ENCODE measurements at regions not wholly inside any gene's neighbourhood (a gene's known extent, or its start where the extent isn't known, plus 50 kb on each side); places are given as distances from the start of the nearest gene placed in this dataset.
A peak's percentile ranks its signal among the peaks of the same experiment; 100 is the strongest.

- ATAC-seq (no peak), FAIRE-seq (no peak)
- TF ChIP-seq GATA3 (IDR thresholded peaks at IDR 0.05; ENCODE audit: borderline replicate concordance): no peak
- TF ChIP-seq MAFK (IDR thresholded peaks at IDR 0.05; ENCODE audit: partially characterized antibody): peak; percentile 68
Observed at GRCh38 chr4:31379364-31379763, 659.2 kb downstream of the PCDH7 start.

GRCh38 chr4:31383767-31384166, 663.6 kb downstream of the PCDH7 start:
- ATAC-seq (no peak), FAIRE-seq (no peak), DNase-seq (ENCODE audit: low read depth in 1 of 2, low spot score in 1 of 2) (no peak)
- Histone ChIP-seq H3K4me1 (no peaks in the 10 kb centered on the region), H3K4me2 (no peak overlapping the region), H3K4me3 (no peak overlapping the region), H3K27ac (no peak overlapping the region), H3K9me3 (no peaks in the 10 kb centered on the region)
- CTCF ChIA-PET: no interaction called here
- POLR2A ChIA-PET: no interaction called here
- WGBS (ENCODE audit: missing lambda C conversion rate): 12% methylated on average over 2 of the region's 2 CpGs
- TF ChIP-seq JUN (IDR thresholded peaks at IDR 0.05): no peak

More at GRCh38 chr4:31379364-31379763, 659.2 kb downstream of the PCDH7 start:
- Histone ChIP-seq H3K4me3 (no peak overlapping the region), H3K4me2 (no peak overlapping the region), H3K9me3 (no peaks in the 10 kb centered on the region), H3K4me1 (no peaks in the 10 kb centered on the region), H3K27ac (no peak overlapping the region)
- no peak for DNase-seq (ENCODE audit: low read depth in 1 of 2, low spot score in 1 of 2)
- ChIA-PET CTCF (no interaction called here), POLR2A (no interaction called here)
- 9% methylated on average over 2 of the region's 2 CpGs for WGBS (ENCODE audit: missing lambda C conversion rate)

GRCh38 chr4:31390849-31391248, 670.7 kb downstream of the PCDH7 start:
- FAIRE-seq: no peak
- H3K4me3 ChIP-seq: no peak overlapping the region
- no peak overlapping the region for H3K4me2 ChIP-seq
- no peaks in the 10 kb centered on the region for H3K4me1 ChIP-seq
- no peak for ATAC-seq
- ChIA-PET CTCF (interaction anchor here (1.0 to 1.6 kb wide), 2 partner anchors 11 to 20 kb away, joined by 3 to 4 read pairs; no protein-coding TSS in a partner anchor), POLR2A (no interaction called here)
- no peak overlapping the region for H3K27ac ChIP-seq
- no peaks in the 10 kb centered on the region for H3K9me3 ChIP-seq
- no peak for DNase-seq (ENCODE audit: low read depth in 1 of 2, low spot score in 1 of 2)
- TF ChIP-seq CHD2 (IDR thresholded peaks at IDR 0.05; ENCODE audit: low read length, partially characterized antibody): no peak
- no peak for TF ChIP-seq ZSCAN20 (CRISPR knock-in tag; IDR thresholded peaks at IDR 0.05)
- TF ChIP-seq NFE2L2 (conservative IDR thresholded peaks at IDR 0.05; ENCODE audit: low read length): no peak
- TF ChIP-seq NR3C1 (IDR thresholded peaks at IDR 0.05): no peak
- no peak for TF ChIP-seq ZNF302 (CRISPR knock-in tag; IDR thresholded peaks at IDR 0.05)
- no peak for TF ChIP-seq USF2 (IDR thresholded peaks at IDR 0.05)
- TF ChIP-seq CTCF (IDR thresholded peaks at IDR 0.05): no peak
- TF ChIP-seq HOXB5 (CRISPR knock-in tag; IDR thresholded peaks at IDR 0.05): no peak
- no peak for TF ChIP-seq EHF (CRISPR knock-in tag; IDR thresholded peaks at IDR 0.05)

- ATAC-seq (no peak), FAIRE-seq (no peak), DNase-seq (ENCODE audit: low read depth in 1 of 2, low spot score in 1 of 2) (no peak)
- H3K4me3 ChIP-seq: no peak overlapping the region
- H3K27ac ChIP-seq: no peak overlapping the region
- ChIA-PET CTCF (no interaction called here), POLR2A (no interaction called here)
- H3K9me3 ChIP-seq: no peaks in the 10 kb centered on the region
- no peak for TF ChIP-seq ESRRA (IDR thresholded peaks at IDR 0.05; ENCODE audit: borderline replicate concordance, low read length)
- TF ChIP-seq ATOH8 (CRISPR knock-in tag; IDR thresholded peaks at IDR 0.05; ENCODE audit: low read depth): no peak
- TF ChIP-seq HOXB13 (CRISPR knock-in tag; IDR thresholded peaks at IDR 0.05; ENCODE audit: low read depth): no peak
- no peak for TF ChIP-seq NPAS2 (CRISPR knock-in tag; IDR thresholded peaks at IDR 0.05; ENCODE audit: borderline replicate concordance)
- no peak for TF ChIP-seq RARB (CRISPR knock-in tag; IDR thresholded peaks at IDR 0.05)
- TF ChIP-seq EP300 (IDR thresholded peaks at IDR 0.05): no peak
- TF ChIP-seq NFE2L2 (conservative IDR thresholded peaks at IDR 0.05; ENCODE audit: low read length): no peak
- no peak for TF ChIP-seq NR3C1 (IDR thresholded peaks at IDR 0.05)
- TF ChIP-seq RAD21 (conservative IDR thresholded peaks at IDR 0.05 in 1 of 2, IDR thresholded peaks at IDR 0.05 in 1 of 2): no peak
- TF ChIP-seq JUN (IDR thresholded peaks at IDR 0.05): no peak
- no peak for TF ChIP-seq TFCP2L1 (CRISPR knock-in tag; IDR thresholded peaks at IDR 0.05)
- no peak for TF ChIP-seq ZC3H11A (IDR thresholded peaks at IDR 0.05)
- no peak for TF ChIP-seq HEYL (CRISPR knock-in tag; IDR thresholded peaks at IDR 0.05)
- TF ChIP-seq CEBPB (IDR thresholded peaks at IDR 0.05): no peak
- no peak for TF ChIP-seq E2F6 (IDR thresholded peaks at IDR 0.05; ENCODE audit: borderline replicate concordance, low read depth)
- TF ChIP-seq CTCF (IDR thresholded peaks at IDR 0.05): no peak
- no peak overlapping the region for H3K4me2 ChIP-seq
- H3K4me1 ChIP-seq: no peaks in the 10 kb centered on the region
Observed at GRCh38 chr4:31391976-31392375, 671.8 kb downstream of the PCDH7 start.
